ENCODE measurements at regions not wholly inside any gene's neighbourhood (a gene's known extent, or its start where the extent isn't known, plus 50 kb on each side); places are given as distances from the start of the nearest gene placed in this dataset.
"Not testable (repeated sequence)": the region's sequence is repeated elsewhere in the genome, so short reads cannot be mapped to it uniquely, and the experiment has no call there.

- H2BK120ac ChIP-seq (ENCODE audit: low read depth, low read length, poor library complexity, severe bottlenecking); H3K18ac ChIP-seq (ENCODE audit: insufficient read length, low read depth, low read length); H2AK5ac ChIP-seq (ENCODE audit: insufficient read length, low read length); H3K79me2 ChIP-seq (ENCODE audit: insufficient read depth, low read length); H2BK12ac ChIP-seq (ENCODE audit: insufficient read length, low read depth, low read length); H3K4ac ChIP-seq (ENCODE audit: low read depth, low read length); H3K9me3 ChIP-seq (ENCODE audit: control insufficient read depth, low read depth, low read length); H2BK20ac ChIP-seq (ENCODE audit: low read depth, low read length, poor library complexity, severe bottlenecking); H3K23ac ChIP-seq (ENCODE audit: insufficient read length, low read depth, low read length); H3K4me3 Mint-ChIP-seq; H3K27me3 Mint-ChIP-seq (ENCODE audit: low read depth); H2BK5ac ChIP-seq (ENCODE audit: insufficient read length, low read length); H3T11ph ChIP-seq (ENCODE audit: low read length); H3K27ac ChIP-seq (ENCODE audit: insufficient read length, low read depth, low read length); H3K36me3 Mint-ChIP-seq (ENCODE audit: insufficient read depth in 1 of 3, low read depth in 3 of 3); H3K79me1 ChIP-seq (ENCODE audit: insufficient read depth, low read depth, low read length, poor library complexity, severe bottlenecking); H4K5ac ChIP-seq (ENCODE audit: insufficient read length, low read depth, low read length); H2BK15ac ChIP-seq (ENCODE audit: low read depth, low read length); H3K9ac ChIP-seq (ENCODE audit: extremely low read depth, insufficient read length, low read length); H2AFZ ChIP-seq (ENCODE audit: low read length); H4K8ac ChIP-seq (replicated peaks; ENCODE audit: insufficient read length, low read depth, low read length); H4K20me1 ChIP-seq (ENCODE audit: control insufficient read depth, insufficient read depth, insufficient read length); DNase-seq; H3K27me3 ChIP-seq (ENCODE audit: insufficient read depth, low read length); H3K4me2 ChIP-seq (ENCODE audit: insufficient read depth, insufficient read length, low read length); H3K4me1 ChIP-seq (ENCODE audit: insufficient read depth, low read length); H3K27ac Mint-ChIP-seq; H3K23me2 ChIP-seq (ENCODE audit: insufficient read length, low read depth, low read length, poor library complexity, severe bottlenecking); H3K4me1 Mint-ChIP-seq; H3K56ac ChIP-seq (ENCODE audit: insufficient read length, low read depth, low read length); H4K91ac ChIP-seq (ENCODE audit: insufficient read length, low read depth, low read length); H3K14ac ChIP-seq (ENCODE audit: insufficient read depth, low read length): not testable (repeated sequence)
- peaks cover 11 to 17% of the 10 kb centered on the region in 2 experiments for H3K9me3 Mint-ChIP-seq
- no CpG with 5 or more reads among the region's 21 CpGs for WGBS (ENCODE audit: extremely low coverage, insufficient read length, low lambda C conversion rate)
These were observed 193.8 kb downstream of the POTEG start for GRCh38 chr14:19240387-19240786.

DNA sequence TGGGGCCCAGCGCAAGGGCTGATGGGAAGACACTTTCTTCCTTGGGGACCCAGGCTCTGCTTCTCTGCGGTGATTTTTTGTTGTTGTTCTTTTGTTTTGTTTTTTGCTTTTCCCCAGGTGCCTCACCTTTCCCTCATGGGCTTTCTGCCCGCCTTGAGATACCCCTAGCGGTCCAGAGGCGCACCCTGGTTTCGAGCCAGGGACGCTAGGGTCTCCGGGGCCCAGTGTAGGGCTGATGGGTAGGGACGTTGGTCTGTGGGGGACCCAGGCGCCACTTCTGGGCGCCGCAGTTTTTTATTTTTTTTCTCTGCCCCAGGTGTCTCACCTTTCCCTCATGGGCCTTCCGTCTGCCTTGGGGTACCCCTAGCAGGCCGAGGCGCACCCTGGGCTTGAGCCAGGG lies 192.7 kb downstream of the POTEG start:
- not testable (repeated sequence) for H2BK5ac ChIP-seq (ENCODE audit: insufficient read length, low read length); H3K9me3 ChIP-seq (ENCODE audit: control insufficient read depth, low read depth, low read length); H3K23ac ChIP-seq (ENCODE audit: insufficient read length, low read depth, low read length); H3K4me1 Mint-ChIP-seq; H2BK20ac ChIP-seq (ENCODE audit: low read depth, low read length, poor library complexity, severe bottlenecking); H3K27ac ChIP-seq (ENCODE audit: insufficient read length, low read depth, low read length); H2AK5ac ChIP-seq (ENCODE audit: insufficient read length, low read length); H3K27me3 Mint-ChIP-seq (ENCODE audit: low read depth); H3K27ac Mint-ChIP-seq; H2BK12ac ChIP-seq (ENCODE audit: insufficient read length, low read depth, low read length); DNase-seq; H4K20me1 ChIP-seq (ENCODE audit: control insufficient read depth, insufficient read depth, insufficient read length); H3K4me1 ChIP-seq (ENCODE audit: insufficient read depth, low read length); H3K23me2 ChIP-seq (ENCODE audit: insufficient read length, low read depth, low read length, poor library complexity, severe bottlenecking); H3K18ac ChIP-seq (ENCODE audit: insufficient read length, low read depth, low read length); H3K14ac ChIP-seq (ENCODE audit: insufficient read depth, low read length); H3K27me3 ChIP-seq (ENCODE audit: insufficient read depth, low read length); H2BK120ac ChIP-seq (ENCODE audit: low read depth, low read length, poor library complexity, severe bottlenecking); H3K79me1 ChIP-seq (ENCODE audit: insufficient read depth, low read depth, low read length, poor library complexity, severe bottlenecking); H3K4me2 ChIP-seq (ENCODE audit: insufficient read depth, insufficient read length, low read length); H2AFZ ChIP-seq (ENCODE audit: low read length); H3K56ac ChIP-seq (ENCODE audit: insufficient read length, low read depth, low read length); H2BK15ac ChIP-seq (ENCODE audit: low read depth, low read length); H3K36me3 Mint-ChIP-seq (ENCODE audit: insufficient read depth in 1 of 3, low read depth in 3 of 3); H4K8ac ChIP-seq (replicated peaks; ENCODE audit: insufficient read length, low read depth, low read length); H3K9ac ChIP-seq (ENCODE audit: extremely low read depth, insufficient read length, low read length); H3K79me2 ChIP-seq (ENCODE audit: insufficient read depth, low read length); H4K91ac ChIP-seq (ENCODE audit: insufficient read length, low read depth, low read length); H3K4ac ChIP-seq (ENCODE audit: low read depth, low read length); H4K5ac ChIP-seq (ENCODE audit: insufficient read length, low read depth, low read length); H3T11ph ChIP-seq (ENCODE audit: low read length); H3K4me3 Mint-ChIP-seq
- peaks cover 9 to 17% of the 10 kb centered on the region in 2 experiments for H3K9me3 Mint-ChIP-seq
- WGBS (ENCODE audit: extremely low coverage, insufficient read length, low lambda C conversion rate): no CpG with 5 or more reads among the region's 15 CpGs

Measured in H9 (cell line).